HuH-7.5 (cell line): ENCODE measurements at regions not wholly inside any gene's neighbourhood (a gene's known extent, or its start where the extent isn't known, plus 50 kb on each side); places are given as distances from the start of the nearest gene placed in this dataset.
"Not testable (repeated sequence)": the region's sequence is repeated elsewhere in the genome, so short reads cannot be mapped to it uniquely, and the experiment has no call there.

Experiments used
- DNase-seq: peaks from one replicate; pipeline ENCODE4 v3.0.0; 2011; ENCODE audit warnings: low spot score

- no peak for DNase-seq
These were observed 69.6 kb upstream of the ZNF184 start for GRCh38 chr6:27542485-27542884.

DNA sequence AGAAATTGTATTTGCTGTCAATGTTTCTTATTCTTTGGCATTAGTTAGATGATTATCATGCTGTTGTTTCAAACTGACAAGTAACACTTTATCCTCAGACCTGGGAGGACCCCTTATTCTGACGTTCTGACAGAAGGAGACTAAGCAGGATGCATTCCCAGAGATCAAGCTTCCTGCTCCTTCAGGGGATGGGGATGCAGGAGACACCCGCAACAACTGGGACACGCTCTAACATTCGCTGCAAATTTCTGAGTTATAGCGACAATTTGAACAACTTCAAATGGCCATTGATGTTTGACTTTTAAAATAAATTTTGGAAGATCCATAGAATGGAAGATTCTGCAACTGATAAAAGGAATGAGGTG lies 69.0 kb upstream of the ZNF184 start:
- no peak for DNase-seq

- DNase-seq = no peak
These were observed 68.5 kb upstream of the ZNF184 start for GRCh38 chr6:27541212-27541932.

DNA sequence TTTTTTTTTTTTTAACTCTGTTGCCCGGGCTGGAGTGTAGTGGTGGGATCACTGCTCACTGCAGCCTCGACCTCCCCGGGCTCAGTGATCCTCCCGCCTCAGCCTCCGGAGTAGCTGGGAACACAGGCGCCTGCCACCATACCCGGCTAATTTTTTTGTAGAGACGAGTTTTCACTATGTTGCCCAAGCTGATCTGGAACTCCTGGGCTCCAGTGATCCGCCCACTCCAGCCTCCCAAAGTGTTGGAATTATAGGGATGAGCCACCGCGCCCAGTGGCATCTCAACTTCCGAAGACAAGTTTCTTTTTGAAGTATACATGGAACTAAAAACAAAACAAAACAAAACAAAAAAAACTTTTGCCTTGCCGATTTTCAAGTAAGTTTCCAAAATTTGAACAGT lies 66.6 kb upstream of the ZNF184 start:
- no peak for DNase-seq

DNA sequence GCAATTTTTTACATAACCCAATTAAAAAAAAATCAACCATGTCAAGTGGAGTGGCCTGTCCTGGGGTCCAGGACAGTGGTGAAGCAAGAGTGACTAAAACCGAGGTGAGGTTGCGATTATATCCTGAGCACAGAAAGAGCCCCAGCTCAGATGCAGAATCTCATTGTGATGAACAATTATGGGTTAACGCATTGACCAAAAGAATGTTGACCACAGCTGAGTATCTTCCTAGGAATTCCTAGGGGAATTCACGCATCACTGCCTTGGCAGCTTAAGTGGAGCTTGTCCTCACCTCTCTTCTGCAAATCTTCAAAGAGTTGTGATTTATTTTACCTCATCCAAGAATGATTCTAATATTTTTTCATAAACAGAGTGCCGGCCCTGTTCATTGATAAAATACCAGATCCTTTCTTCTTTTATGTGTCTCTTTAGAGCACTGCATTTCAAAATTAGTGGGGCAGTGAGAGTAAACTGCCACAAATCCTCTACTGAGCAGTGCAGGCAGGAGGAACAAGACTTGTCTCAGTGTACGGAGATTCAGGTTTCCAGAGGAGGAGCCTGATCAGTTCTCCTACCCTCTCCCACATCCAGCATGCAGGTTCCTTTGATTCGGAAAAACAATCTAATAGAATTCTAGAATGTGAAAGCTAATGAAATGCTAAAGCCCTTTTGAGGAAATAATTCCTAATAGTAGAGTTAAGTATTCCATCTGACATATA lies 60.1 kb upstream of the ZNF184 start:
- DNase-seq = no peak

- no peak for DNase-seq
These were observed 59.0 kb upstream of the ZNF184 start for GRCh38 chr6:27531772-27532459.

- DNase-seq = not testable (repeated sequence)
These were observed 56.9 kb upstream of the ZNF184 start for GRCh38 chr6:27529796-27530195.

DNA sequence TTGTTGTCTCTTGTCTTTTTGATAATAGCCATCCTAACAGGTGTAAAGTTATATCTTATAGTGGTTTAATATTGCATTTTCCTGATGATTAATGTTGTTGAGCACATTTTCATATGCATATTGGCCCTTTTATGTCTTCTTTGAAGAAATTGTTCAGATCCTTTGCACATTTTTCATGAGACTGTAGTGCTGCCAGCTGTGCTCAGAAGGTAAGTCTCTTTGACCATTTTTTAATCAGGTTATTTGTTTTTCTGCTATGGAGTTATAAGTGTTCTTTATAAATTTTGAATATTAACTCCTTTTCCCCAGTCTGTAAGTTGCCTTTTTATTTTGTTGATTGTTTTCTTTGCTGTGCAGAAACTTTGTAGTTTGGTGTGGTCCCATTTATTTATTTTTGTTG lies 55.8 kb upstream of the ZNF184 start:
- no peak for DNase-seq
